Left ventricle myocardium inferior (tissue), 1 donor: ENCODE measurements at regions not wholly inside any gene's neighbourhood (a gene's known extent, or its start where the extent isn't known, plus 50 kb on each side); places are given as distances from the start of the nearest gene placed in this dataset.

ENCODE experiments used
- DNase-seq: peaks from one replicate; pipeline ENCODE4 v3.0.0-alpha.2; 2020
- H3K27ac ChIP-seq: fragments of 200-600 bp; replicated peaks from 2 replicates; pipeline ENCODE4 v1.8.0; 2021
- H3K27me3 ChIP-seq: fragments of 200-600 bp; 2 replicates; pipeline ENCODE4 v1.8.0; 2021; ENCODE audit warnings: low read depth
- H3K36me3 ChIP-seq: fragments of 200-600 bp; 2 replicates; pipeline ENCODE4 v1.8.0; 2021
- H3K4me1 ChIP-seq: fragments of 200-600 bp; 2 replicates; pipeline ENCODE4 v1.8.0; 2021
- H3K4me3 ChIP-seq: fragments of 200-600 bp; 2 replicates; pipeline ENCODE4 v1.8.0; 2021; ENCODE audit warnings: mild to moderate bottlenecking, moderate library complexity
- H3K9me3 ChIP-seq: fragments of 200-600 bp; replicated peaks from 2 replicates; pipeline ENCODE4 v1.8.0; 2021
- CTCF ChIP-seq: fragments of 200-600 bp; IDR thresholded peaks from 2 replicates; pipeline ENCODE4 v1.8.0; 2021; ENCODE audit warnings: antibody characterized with exemption, mild to moderate bottlenecking, borderline replicate concordance
- intact Hi-C: fragments of 100-400 bp; cut with micrococcal nuclease; formaldehyde crosslinking; loops from one replicate; pipeline ENCODE4 v1.11.0; 2022
- donor health status: DM: no; HTN: yes; CAD: no; lungs with severe emphysema.

DNA sequence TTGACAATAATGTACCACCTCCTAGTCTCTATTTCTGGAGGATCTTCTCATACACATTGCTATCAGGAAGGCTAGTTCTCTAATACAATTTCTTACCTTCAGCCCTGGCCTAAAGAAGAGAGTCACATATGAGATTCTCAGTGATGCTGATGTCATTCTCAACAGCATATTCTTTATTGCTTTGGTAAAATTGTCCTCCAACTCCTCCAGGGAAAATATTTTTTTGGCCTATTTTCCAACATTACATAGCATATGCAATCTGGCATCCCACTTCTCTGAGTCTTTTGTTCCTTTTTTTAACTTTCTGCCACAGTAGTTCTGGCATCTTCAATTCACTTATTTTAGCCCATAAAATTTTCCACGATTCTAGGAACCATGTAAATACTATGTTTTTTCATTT lies 2363.1 kb downstream of the ARAP2 start:
- Histone ChIP-seq H3K36me3 (no peaks in the 10 kb centered on the region), H3K4me1 (no peaks in the 10 kb centered on the region), H3K27me3 (no peaks in the 10 kb centered on the region), H3K27ac (no peak overlapping the region), H3K4me3 (no peak overlapping the region), H3K9me3 (peaks cover 21% of the 10 kb centered on the region)
- TF ChIP-seq CTCF: no peak
- intact Hi-C loops: no loop called here
- no peak for DNase-seq

DNA sequence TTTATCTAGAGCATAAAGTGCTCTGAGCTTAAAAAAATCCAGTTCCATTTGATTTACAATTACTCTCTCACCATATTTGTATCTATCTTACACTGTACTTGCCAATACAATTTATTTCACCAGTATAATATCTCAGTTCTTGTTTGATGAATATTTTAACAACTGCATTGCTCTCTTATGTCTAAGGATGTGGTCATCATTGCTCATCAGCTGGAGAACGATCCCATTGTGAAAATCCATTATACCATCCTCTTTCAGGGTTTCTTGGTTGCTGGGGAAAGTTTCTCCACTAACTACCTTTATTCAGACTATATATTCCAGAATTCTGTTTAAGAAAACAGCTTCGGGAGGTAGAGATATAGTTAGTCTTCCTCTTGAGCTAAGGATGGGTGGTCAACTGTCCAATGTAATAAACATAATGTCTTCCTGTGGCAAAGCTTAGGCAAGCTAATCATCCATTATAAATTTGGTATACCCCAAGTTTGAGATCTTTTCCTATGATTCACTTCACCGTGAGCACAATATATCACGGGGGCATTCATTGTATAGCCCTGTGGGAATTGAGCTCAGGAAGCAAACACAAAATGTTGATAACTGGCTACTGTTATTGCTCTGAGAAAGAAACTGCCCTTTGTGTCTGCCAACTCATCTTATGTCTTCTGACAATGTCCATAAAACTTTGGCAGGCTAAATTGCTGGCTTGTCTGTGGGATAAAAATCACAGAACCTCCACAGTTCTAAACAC lies 2361.9 kb downstream of the ARAP2 start:
- no peaks in the 10 kb centered on the region for H3K36me3 ChIP-seq
- H3K9me3 ChIP-seq: peaks cover 9% of the 10 kb centered on the region
- intact Hi-C loops: no loop called here
- H3K27ac ChIP-seq: no peak overlapping the region
- H3K27me3 ChIP-seq: no peaks in the 10 kb centered on the region
- no peak for TF ChIP-seq CTCF
- DNase-seq: no peak
- no peak overlapping the region for H3K4me3 ChIP-seq
- H3K4me1 ChIP-seq: no peaks in the 10 kb centered on the region

DNA sequence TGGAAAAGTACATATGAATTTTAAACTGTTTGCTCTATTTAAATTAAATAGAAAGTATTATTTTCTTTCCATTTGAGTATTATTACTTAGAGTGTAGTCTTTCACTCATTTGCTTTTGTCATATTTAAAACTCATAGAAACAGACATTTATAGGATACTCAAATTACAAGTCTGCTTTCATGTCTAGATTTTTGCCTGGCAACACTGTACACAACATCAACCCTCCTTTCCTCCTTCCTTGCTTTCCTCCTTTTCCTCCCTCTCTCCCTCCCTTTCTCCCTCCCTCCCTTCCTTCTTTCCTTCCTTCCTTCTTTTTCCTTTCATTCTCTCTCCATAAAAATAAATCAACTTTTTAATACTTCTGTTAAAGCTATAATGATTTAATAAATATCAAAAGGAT lies 2361.2 kb downstream of the ARAP2 start:
- no peak for DNase-seq
- intact Hi-C loops: no loop called here

GRCh38 chr4:33886356-33886755 lies 2358.0 kb downstream of the ARAP2 start:
- Histone ChIP-seq H3K4me1 (no peaks in the 10 kb centered on the region), H3K4me3 (no peak overlapping the region), H3K27ac (no peak overlapping the region), H3K27me3 (no peaks in the 10 kb centered on the region), H3K9me3 (no peaks in the 10 kb centered on the region), H3K36me3 (no peaks in the 10 kb centered on the region)
- intact Hi-C loops: no loop called here
- DNase-seq: no peak
- TF ChIP-seq CTCF: no peak

More for the DNA sequence above, 2361.2 kb downstream of the ARAP2 start:
- no peaks in the 10 kb centered on the region for H3K36me3 ChIP-seq
- no peaks in the 10 kb centered on the region for H3K4me1 ChIP-seq
- no peak for TF ChIP-seq CTCF
- no peaks in the 10 kb centered on the region for H3K27me3 ChIP-seq
- H3K4me3 ChIP-seq: no peak overlapping the region
- H3K9me3 ChIP-seq: peaks cover 8% of the 10 kb centered on the region
- no peak overlapping the region for H3K27ac ChIP-seq

- no peaks in the 10 kb centered on the region for H3K4me1 ChIP-seq
- no peak overlapping the region for H3K27ac ChIP-seq
- H3K36me3 ChIP-seq: no peaks in the 10 kb centered on the region
- intact Hi-C loops: no loop called here
- TF ChIP-seq CTCF: no peak
- H3K4me3 ChIP-seq: no peak overlapping the region
- no peak for DNase-seq
- H3K27me3 ChIP-seq: no peaks in the 10 kb centered on the region
- H3K9me3 ChIP-seq: no peaks in the 10 kb centered on the region
Measured at GRCh38 chr4:33890841-33891240, 2353.5 kb downstream of the ARAP2 start.
